OCI-LY1 (cell line): ENCODE measurements at regions not wholly inside any gene's neighbourhood (a gene's known extent, or its start where the extent isn't known, plus 50 kb on each side); places are given as distances from the start of the nearest gene placed in this dataset.

Experiments
- H2AFZ ChIP-seq: fragments of 200-600 bp; sonication (generic), shearing (Covaris generic); 2 replicates; pipeline ENCODE4 v1.6.0; 2014; ENCODE audit warnings: antibody characterized with exemption, mild to moderate bottlenecking, low read length
- H3F3A ChIP-seq: fragments of 200-600 bp; sonication (generic), shearing (Covaris generic); 2 replicates; pipeline ENCODE4 v1.6.0; 2014; ENCODE audit warnings: mild to moderate bottlenecking, antibody characterized with exemption, low read length, moderate library complexity; ENCODE audit not compliant: insufficient read depth
- H3K27ac ChIP-seq: fragments of 200-600 bp; sonication (generic); 2 replicates; pipeline ENCODE4 v1.5.1; 2014; ENCODE audit warnings: low read length, mixed run types, mild to moderate bottlenecking, low read depth; ENCODE audit not compliant: poor library complexity, severe bottlenecking
- H3K27me3 ChIP-seq: fragments of 200-600 bp; sonication (generic); 2 replicates; pipeline ENCODE4 v1.6.0; 2014; ENCODE audit warnings: antibody characterized with exemption, mild to moderate bottlenecking, low read length, moderate library complexity; ENCODE audit not compliant: insufficient read depth
- H3K36me3 ChIP-seq: fragments of 200-600 bp; sonication (generic); 2 replicates; pipeline ENCODE4 v1.6.1; 2014; ENCODE audit warnings: mild to moderate bottlenecking, antibody characterized with exemption, low read length, moderate library complexity, mixed read lengths; ENCODE audit not compliant: insufficient read depth
- H3K4me1 ChIP-seq: fragments of 200-600 bp; sonication (generic); 2 replicates; pipeline ENCODE4 v1.5.1; 2014; ENCODE audit warnings: mild to moderate bottlenecking, low read length, moderate library complexity; ENCODE audit not compliant: insufficient read depth, severe bottlenecking
- H3K4me2 ChIP-seq: fragments of 200-600 bp; sonication (generic), shearing (Covaris generic); 2 replicates; pipeline ENCODE4 v1.6.1; 2014; ENCODE audit warnings: low read length
- H3K4me3 ChIP-seq: fragments of 200-600 bp; sonication (generic); 2 replicates; pipeline ENCODE4 v1.5.1; 2014; ENCODE audit warnings: low read length, low read depth, mild to moderate bottlenecking, mixed read lengths; ENCODE audit not compliant: poor library complexity, severe bottlenecking
- H3K79me2 ChIP-seq: fragments of 200-600 bp; shearing (Covaris generic); 2 replicates; pipeline ENCODE4 v1.6.1; 2016; ENCODE audit warnings: mixed run types, low read length, mixed read lengths; ENCODE audit not compliant: insufficient read depth
- H3K9ac ChIP-seq: fragments of 200-600 bp; sonication (generic), shearing (Covaris generic); 2 replicates; pipeline ENCODE4 v1.6.1; 2014; ENCODE audit warnings: mild to moderate bottlenecking, low read length, mixed read lengths
- H3K9me2 ChIP-seq: fragments of 200-600 bp; sonication (generic), shearing (Covaris generic); 2 replicates; pipeline ENCODE4 v1.6.1; 2014; ENCODE audit warnings: low read depth, mild to moderate bottlenecking, low read length, mixed read lengths
- H3K9me3 ChIP-seq: fragments of 200-600 bp; shearing (Covaris generic); 2 replicates; pipeline ENCODE4 v1.6.1; 2014; ENCODE audit warnings: low read length, mixed read lengths
- H4K20me1 ChIP-seq: fragments of 200-600 bp; sonication (generic), shearing (Covaris generic); 2 replicates; pipeline ENCODE4 v1.6.0; 2016; ENCODE audit warnings: mild to moderate bottlenecking, low read length; ENCODE audit not compliant: insufficient read depth
- CTCF ChIP-seq: fragments of 200-600 bp; sonication (generic), shearing (Covaris generic); IDR thresholded peaks from 2 replicates; pipeline ENCODE4 v1.5.1; 2017; ENCODE audit warnings: mild to moderate bottlenecking, antibody characterized with exemption, low read length, moderate library complexity, mixed read lengths
- EZH2 ChIP-seq: fragments of 200-600 bp; sonication (generic), shearing (Covaris generic); IDR thresholded peaks from 2 replicates; pipeline ENCODE4 v1.8.0; 2017; ENCODE audit warnings: borderline replicate concordance, mixed run types, mild to moderate bottlenecking, antibody characterized with exemption, low read length, moderate library complexity, mixed read lengths

GRCh38 chr2:206389164-206389563 is 54.2 kb upstream of the ADAM23 start:
- H3K9ac ChIP-seq = no peak overlapping the region
- no peaks in the 10 kb centered on the region for H3K79me2 ChIP-seq
- no peaks in the 10 kb centered on the region for H4K20me1 ChIP-seq
- no peaks in the 10 kb centered on the region for H3K9me3 ChIP-seq
- no peak overlapping the region for H2AFZ ChIP-seq
- H3K9me2 ChIP-seq = no peaks in the 10 kb centered on the region
- no peak for TF ChIP-seq CTCF
- TF ChIP-seq EZH2 = no peak
- no peaks in the 10 kb centered on the region for H3K36me3 ChIP-seq
- H3K27ac ChIP-seq = no peak overlapping the region
- no peaks in the 10 kb centered on the region for H3K27me3 ChIP-seq
- no peaks in the 10 kb centered on the region for H3K4me1 ChIP-seq
- no peaks in the 10 kb centered on the region for H3F3A ChIP-seq
- H3K4me3 ChIP-seq = no peak overlapping the region
- no peak overlapping the region for H3K4me2 ChIP-seq

DNA sequence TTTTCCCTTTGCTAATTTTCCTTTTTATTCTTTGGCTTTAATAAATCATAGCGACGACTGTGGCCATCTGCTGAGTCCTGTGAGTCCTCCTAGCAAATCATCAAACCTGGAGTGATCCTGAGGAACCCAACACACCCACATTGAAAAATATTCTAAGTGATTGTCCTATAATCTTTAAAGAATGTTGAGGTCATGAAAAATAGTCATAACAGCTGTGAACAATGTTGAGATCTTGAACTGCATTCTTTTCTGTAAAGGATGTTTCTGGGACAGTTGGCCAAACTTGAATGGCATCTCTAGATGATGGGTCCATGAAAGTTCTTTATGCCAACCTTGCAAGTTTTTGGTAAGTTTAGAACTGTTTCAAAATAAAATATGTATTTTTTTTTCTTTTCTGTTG is 53.2 kb upstream of the ADAM23 start:
- no peaks in the 10 kb centered on the region for H3K36me3 ChIP-seq
- no peak overlapping the region for H3K27ac ChIP-seq
- H3K9ac ChIP-seq = no peak overlapping the region
- no peaks in the 10 kb centered on the region for H4K20me1 ChIP-seq
- H3K9me3 ChIP-seq = no peaks in the 10 kb centered on the region
- H3K9me2 ChIP-seq = no peaks in the 10 kb centered on the region
- no peaks in the 10 kb centered on the region for H3K79me2 ChIP-seq
- H3K4me2 ChIP-seq = no peak overlapping the region
- no peaks in the 10 kb centered on the region for H3K27me3 ChIP-seq
- H2AFZ ChIP-seq = no peak overlapping the region
- H3K4me3 ChIP-seq = no peak overlapping the region
- H3F3A ChIP-seq = no peaks in the 10 kb centered on the region
- no peaks in the 10 kb centered on the region for H3K4me1 ChIP-seq
- no peak for TF ChIP-seq CTCF

DNA sequence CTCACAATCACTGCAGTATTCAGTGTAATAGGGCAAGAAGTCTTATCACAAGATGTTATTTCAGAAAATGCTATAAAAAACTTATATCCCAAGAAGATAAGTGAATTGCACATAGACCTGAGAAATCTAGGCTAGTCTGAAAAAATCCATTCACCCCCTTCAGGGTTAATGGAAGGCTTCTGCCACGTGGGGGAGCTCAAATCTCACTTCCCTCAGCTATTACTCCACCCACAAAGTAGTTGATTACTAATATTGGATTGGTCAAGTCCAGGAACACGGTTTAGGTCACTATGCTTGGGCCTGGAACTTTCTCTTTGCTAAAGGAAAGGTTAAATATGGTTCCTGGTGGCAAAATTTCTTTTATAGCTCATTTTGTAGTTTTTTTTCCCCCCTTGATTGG is 51.2 kb upstream of the ADAM23 start:
- no peak overlapping the region for H3K27ac ChIP-seq
- H3K9me3 ChIP-seq = no peaks in the 10 kb centered on the region
- no peak overlapping the region for H3K9ac ChIP-seq
- no peak for TF ChIP-seq EZH2
- TF ChIP-seq CTCF = peak; percentile 75
- H3K4me1 ChIP-seq = no peaks in the 10 kb centered on the region
- no peak overlapping the region for H3K4me3 ChIP-seq
- H3K9me2 ChIP-seq = no peaks in the 10 kb centered on the region
- H3K36me3 ChIP-seq = no peaks in the 10 kb centered on the region
- H3K4me2 ChIP-seq = no peak overlapping the region
- no peaks in the 10 kb centered on the region for H3K79me2 ChIP-seq
- no peak overlapping the region for H2AFZ ChIP-seq
- H4K20me1 ChIP-seq = no peaks in the 10 kb centered on the region
- no peaks in the 10 kb centered on the region for H3F3A ChIP-seq
- no peaks in the 10 kb centered on the region for H3K27me3 ChIP-seq
